ENCODE measurements at regions not wholly inside any gene's neighbourhood (a gene's known extent, or its start where the extent isn't known, plus 50 kb on each side); places are given as distances from the start of the nearest gene placed in this dataset.

DNA sequence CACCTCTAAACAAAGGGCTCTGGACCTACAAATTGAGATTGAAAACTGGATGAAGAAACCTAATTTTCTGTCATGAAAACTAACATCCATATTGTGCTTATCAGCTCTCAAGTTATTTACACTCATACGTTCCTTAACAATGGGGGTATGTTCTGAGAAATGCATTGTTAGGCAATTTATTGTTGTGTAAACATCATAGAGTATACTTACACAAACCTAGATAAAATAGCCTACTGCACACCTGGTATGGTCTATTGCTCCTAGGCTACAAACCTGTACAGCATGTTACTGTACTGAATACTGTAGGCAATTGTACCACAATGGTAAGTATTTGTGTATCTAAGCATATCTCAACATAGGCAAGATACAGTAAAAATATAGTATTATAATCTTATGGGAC is 191.4 kb downstream of the TM2D1 start:
- Histone ChIP-seq H3K4me1 (no peaks in the 10 kb centered on the region), H3K27me3 (no peaks in the 10 kb centered on the region), H3K9me3 (no peaks in the 10 kb centered on the region), H3K36me3 (no peaks in the 10 kb centered on the region), H3K4me3 (no peak overlapping the region), H3K27ac (no peak overlapping the region)
- no peak for DNase-seq (ENCODE audit: extremely low spot score in 2 of 2)
- no peak for TF ChIP-seq CTCF (IDR thresholded peaks at IDR 0.05)
- TF ChIP-seq POLR2AphosphoS5 (IDR thresholded peaks at IDR 0.05; ENCODE audit: insufficient read depth in 1 of 2, low read depth in 1 of 2), result no peak
- no peak for TF ChIP-seq POLR2A (IDR thresholded peaks at IDR 0.05)
- intact Hi-C loops (cut with DNase I), result no loop called here

DNA sequence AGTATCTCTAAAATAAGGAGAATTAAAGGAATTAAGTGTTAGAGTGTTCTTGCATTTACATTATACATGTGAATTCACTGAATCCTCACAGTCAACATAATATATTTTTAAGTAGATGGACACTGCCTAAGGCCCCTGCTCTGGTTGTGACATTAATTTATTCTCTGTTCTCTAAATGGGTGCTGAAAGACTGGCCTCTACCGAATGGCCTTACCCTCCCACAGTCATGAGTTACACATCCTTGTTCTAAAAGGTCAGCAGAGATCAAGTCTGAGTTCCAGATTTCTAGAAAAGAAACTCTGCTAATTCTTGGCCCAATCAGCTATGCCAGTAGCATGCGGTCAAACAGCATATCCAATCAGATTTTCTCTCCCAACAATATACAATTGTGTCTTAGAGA is 193.2 kb downstream of the TM2D1 start:
- no peaks in the 10 kb centered on the region for H3K36me3 ChIP-seq
- intact Hi-C loops (cut with DNase I), result no loop called here
- no peak overlapping the region for H3K27ac ChIP-seq
- no peaks in the 10 kb centered on the region for H3K9me3 ChIP-seq
- DNase-seq (ENCODE audit: extremely low spot score in 2 of 2), result no peak
- no peaks in the 10 kb centered on the region for H3K27me3 ChIP-seq
- TF ChIP-seq POLR2AphosphoS5 (IDR thresholded peaks at IDR 0.05; ENCODE audit: insufficient read depth in 1 of 2, low read depth in 1 of 2), result no peak
- no peak for TF ChIP-seq CTCF (IDR thresholded peaks at IDR 0.05)
- H3K4me3 ChIP-seq, result no peak overlapping the region
- no peaks in the 10 kb centered on the region for H3K4me1 ChIP-seq

DNA sequence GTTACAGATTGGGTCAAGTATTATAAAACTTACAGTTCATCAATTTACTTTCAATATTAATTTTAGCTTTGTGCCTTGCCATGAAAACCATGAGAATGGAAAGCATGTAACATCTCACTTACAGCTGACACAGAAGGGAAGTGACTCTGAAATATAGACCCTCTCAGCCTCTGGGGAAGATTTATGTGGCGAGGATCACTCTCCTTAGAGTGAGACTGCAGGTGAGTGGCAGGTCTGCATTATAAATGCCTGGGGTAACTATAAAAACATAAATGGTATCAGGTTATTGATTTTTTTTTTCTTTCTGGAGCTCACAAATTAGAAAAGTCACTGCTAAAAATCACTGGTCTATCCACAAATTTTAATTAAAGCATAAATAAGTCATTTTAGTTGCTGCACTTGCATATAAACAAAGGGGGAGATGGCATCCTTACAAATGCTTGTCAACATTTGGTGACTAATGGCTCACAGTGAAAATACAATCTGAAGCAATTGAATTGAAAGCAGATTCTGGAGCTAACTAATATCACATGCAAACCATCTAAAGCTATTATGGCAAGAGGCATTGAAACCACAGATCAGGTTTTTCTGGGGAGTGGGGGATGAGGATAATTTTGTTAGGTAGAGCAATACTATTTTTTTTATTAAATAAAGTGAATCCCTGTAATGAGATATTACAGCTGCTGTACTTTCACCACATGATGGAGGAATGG is 200.9 kb downstream of the TM2D1 start:
- intact Hi-C loops (cut with DNase I), result no loop called here
- H3K27me3 ChIP-seq, result no peaks in the 10 kb centered on the region
- no peaks in the 10 kb centered on the region for H3K4me1 ChIP-seq
- no peak overlapping the region for H3K4me3 ChIP-seq
- no peak for TF ChIP-seq POLR2AphosphoS5 (IDR thresholded peaks at IDR 0.05; ENCODE audit: insufficient read depth in 1 of 2, low read depth in 1 of 2)
- TF ChIP-seq CTCF (IDR thresholded peaks at IDR 0.05), result no peak
- TF ChIP-seq POLR2A (IDR thresholded peaks at IDR 0.05), result no peak
- no peaks in the 10 kb centered on the region for H3K9me3 ChIP-seq
- no peak overlapping the region for H3K27ac ChIP-seq
- H3K36me3 ChIP-seq, result no peaks in the 10 kb centered on the region
- DNase-seq (ENCODE audit: extremely low spot score in 2 of 2), result no peak

DNA sequence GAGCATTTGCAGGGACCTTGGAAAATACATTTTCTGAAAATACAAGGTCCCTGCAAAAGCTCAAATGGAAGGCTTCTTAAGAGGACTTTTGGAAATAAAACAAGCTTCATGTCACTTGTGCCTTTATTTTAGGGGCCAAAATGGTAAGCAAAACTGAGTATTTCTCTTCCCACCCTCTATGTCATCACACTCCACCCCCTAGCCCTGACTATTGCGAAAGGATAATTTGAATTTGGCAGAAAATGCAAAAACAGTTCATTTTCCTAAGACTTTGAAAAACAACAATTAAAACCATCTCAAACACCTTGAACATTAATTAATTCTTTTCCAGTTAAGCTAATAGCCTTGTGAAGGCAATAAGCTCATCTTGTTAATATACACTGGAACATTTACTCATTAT is 201.7 kb downstream of the TM2D1 start:
- H3K9me3 ChIP-seq, result no peaks in the 10 kb centered on the region
- no peaks in the 10 kb centered on the region for H3K36me3 ChIP-seq
- no peak overlapping the region for H3K27ac ChIP-seq
- intact Hi-C loops (cut with DNase I), result no loop called here
- H3K4me1 ChIP-seq, result no peaks in the 10 kb centered on the region
- TF ChIP-seq POLR2A (IDR thresholded peaks at IDR 0.05) (no peak), POLR2AphosphoS5 (IDR thresholded peaks at IDR 0.05; ENCODE audit: insufficient read depth in 1 of 2, low read depth in 1 of 2) (no peak), CTCF (IDR thresholded peaks at IDR 0.05) (no peak)
- H3K27me3 ChIP-seq, result no peaks in the 10 kb centered on the region
- no peak for DNase-seq (ENCODE audit: extremely low spot score in 2 of 2)
- no peak overlapping the region for H3K4me3 ChIP-seq

DNA sequence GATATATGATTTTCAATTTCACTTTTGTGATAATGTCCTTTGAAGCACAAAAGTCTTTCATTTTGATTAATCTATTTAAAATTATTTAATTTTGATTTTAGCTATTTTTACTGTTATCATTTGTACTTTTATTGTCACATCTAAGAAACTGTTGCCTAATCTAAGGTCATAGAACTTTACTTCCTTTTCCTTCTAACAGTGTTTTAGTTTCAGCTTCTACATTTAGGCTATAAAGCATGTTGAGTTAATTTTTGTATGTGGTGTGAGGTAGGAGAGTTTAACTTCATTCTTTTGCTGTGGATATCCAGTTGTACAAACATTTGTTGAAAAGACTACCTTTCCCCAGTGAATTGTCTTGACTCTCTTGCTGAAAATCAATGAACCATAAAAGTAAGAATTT is 204.5 kb downstream of the TM2D1 start:
- no peak overlapping the region for H3K27ac ChIP-seq
- TF ChIP-seq POLR2A (IDR thresholded peaks at IDR 0.05) (no peak), POLR2AphosphoS5 (IDR thresholded peaks at IDR 0.05; ENCODE audit: insufficient read depth in 1 of 2, low read depth in 1 of 2) (no peak), CTCF (IDR thresholded peaks at IDR 0.05) (no peak)
- H3K4me1 ChIP-seq, result no peaks in the 10 kb centered on the region
- H3K4me3 ChIP-seq, result no peak overlapping the region
- intact Hi-C loops (cut with DNase I), result no loop called here
- H3K36me3 ChIP-seq, result no peaks in the 10 kb centered on the region
- H3K9me3 ChIP-seq, result no peaks in the 10 kb centered on the region
- no peak for DNase-seq (ENCODE audit: extremely low spot score in 2 of 2)
- H3K27me3 ChIP-seq, result no peaks in the 10 kb centered on the region
